ENCODE measurements at regions not wholly inside any gene's neighbourhood (a gene's known extent, or its start where the extent isn't known, plus 50 kb on each side); places are given as distances from the start of the nearest gene placed in this dataset.

GRCh38 chr13:112246731-112247470 lies 129.3 kb upstream of the SPACA7 start:
- no peak overlapping the region for H3K4me3 ChIP-seq (ENCODE audit: low read length)
- no peaks in the 10 kb centered on the region for H3K9me3 ChIP-seq (ENCODE audit: low read length)
- no peaks in the 10 kb centered on the region for H3K4me1 ChIP-seq (ENCODE audit: insufficient read depth, low read length)
- H3K27me3 ChIP-seq (ENCODE audit: insufficient read depth, low read length), result no peaks in the 10 kb centered on the region
- H3K36me3 ChIP-seq (ENCODE audit: insufficient read depth, low read length), result no peaks in the 10 kb centered on the region
- no peak overlapping the region for H2AFZ ChIP-seq (ENCODE audit: low read depth, low read length)

GRCh38 chr13:112247471-112248405 lies 128.4 kb upstream of the SPACA7 start:
- Histone ChIP-seq H3K36me3 (ENCODE audit: insufficient read depth, low read length) (no peaks in the 10 kb centered on the region), H3K4me1 (ENCODE audit: insufficient read depth, low read length) (no peaks in the 10 kb centered on the region), H3K27me3 (ENCODE audit: insufficient read depth, low read length) (no peaks in the 10 kb centered on the region), H3K9me3 (ENCODE audit: low read length) (no peaks in the 10 kb centered on the region), H2AFZ (ENCODE audit: low read depth, low read length) (no peak overlapping the region), H3K4me3 (ENCODE audit: low read length) (no peak overlapping the region)

GRCh38 chr13:112248406-112248760 lies 127.8 kb upstream of the SPACA7 start:
- Histone ChIP-seq H3K4me1 (ENCODE audit: insufficient read depth, low read length) (no peaks in the 10 kb centered on the region), H3K36me3 (ENCODE audit: insufficient read depth, low read length) (no peaks in the 10 kb centered on the region), H2AFZ (ENCODE audit: low read depth, low read length) (no peak overlapping the region), H3K9me3 (ENCODE audit: low read length) (no peaks in the 10 kb centered on the region), H3K4me3 (ENCODE audit: low read length) (no peak overlapping the region), H3K27me3 (ENCODE audit: insufficient read depth, low read length) (no peaks in the 10 kb centered on the region)

- Histone ChIP-seq H3K9me3 (ENCODE audit: low read length) (no peaks in the 10 kb centered on the region), H3K36me3 (ENCODE audit: insufficient read depth, low read length) (no peaks in the 10 kb centered on the region), H3K27me3 (ENCODE audit: insufficient read depth, low read length) (no peaks in the 10 kb centered on the region), H3K4me3 (ENCODE audit: low read length) (no peak overlapping the region), H3K4me1 (ENCODE audit: insufficient read depth, low read length) (no peaks in the 10 kb centered on the region), H2AFZ (ENCODE audit: low read depth, low read length) (no peak overlapping the region)
These were observed 127.1 kb upstream of the SPACA7 start for GRCh38 chr13:112248862-112249592.

GRCh38 chr13:112249644-112250610 lies 126.2 kb upstream of the SPACA7 start:
- Histone ChIP-seq H3K9me3 (ENCODE audit: low read length) (no peaks in the 10 kb centered on the region), H3K36me3 (ENCODE audit: insufficient read depth, low read length) (no peaks in the 10 kb centered on the region), H3K4me1 (ENCODE audit: insufficient read depth, low read length) (no peaks in the 10 kb centered on the region), H3K4me3 (ENCODE audit: low read length) (no peak overlapping the region), H3K27me3 (ENCODE audit: insufficient read depth, low read length) (no peaks in the 10 kb centered on the region), H2AFZ (ENCODE audit: low read depth, low read length) (no peak overlapping the region)

- Histone ChIP-seq H3K4me3 (ENCODE audit: low read length) (no peak overlapping the region), H3K36me3 (ENCODE audit: insufficient read depth, low read length) (no peaks in the 10 kb centered on the region), H3K27me3 (ENCODE audit: insufficient read depth, low read length) (no peaks in the 10 kb centered on the region), H3K4me1 (ENCODE audit: insufficient read depth, low read length) (no peaks in the 10 kb centered on the region), H3K9me3 (ENCODE audit: low read length) (no peaks in the 10 kb centered on the region), H2AFZ (ENCODE audit: low read depth, low read length) (no peak overlapping the region)
These were observed 125.2 kb upstream of the SPACA7 start for GRCh38 chr13:112250788-112251445.

- H3K4me1 ChIP-seq (ENCODE audit: insufficient read depth, low read length), result no peaks in the 10 kb centered on the region
- H3K4me3 ChIP-seq (ENCODE audit: low read length), result no peak overlapping the region
- no peak overlapping the region for H2AFZ ChIP-seq (ENCODE audit: low read depth, low read length)
- H3K9me3 ChIP-seq (ENCODE audit: low read length), result peaks cover under 1% of the 10 kb centered on the region
- no peaks in the 10 kb centered on the region for H3K36me3 ChIP-seq (ENCODE audit: insufficient read depth, low read length)
- H3K27me3 ChIP-seq (ENCODE audit: insufficient read depth, low read length), result no peaks in the 10 kb centered on the region
These were observed 124.1 kb upstream of the SPACA7 start for GRCh38 chr13:112251930-112252585.

- no peak overlapping the region for H2AFZ ChIP-seq (ENCODE audit: low read depth, low read length)
- peaks cover 2% of the 10 kb centered on the region for H3K9me3 ChIP-seq (ENCODE audit: low read length)
- no peaks in the 10 kb centered on the region for H3K36me3 ChIP-seq (ENCODE audit: insufficient read depth, low read length)
- no peak overlapping the region for H3K4me3 ChIP-seq (ENCODE audit: low read length)
- H3K27me3 ChIP-seq (ENCODE audit: insufficient read depth, low read length), result no peaks in the 10 kb centered on the region
- no peaks in the 10 kb centered on the region for H3K4me1 ChIP-seq (ENCODE audit: insufficient read depth, low read length)
These were observed 123.2 kb upstream of the SPACA7 start for GRCh38 chr13:112252804-112253590.

GRCh38 chr13:112253631-112254030 lies 122.5 kb upstream of the SPACA7 start:
- no peaks in the 10 kb centered on the region for H3K4me1 ChIP-seq (ENCODE audit: insufficient read depth, low read length)

GRCh38 chr13:112254061-112254818 lies 121.9 kb upstream of the SPACA7 start:
- Histone ChIP-seq H3K36me3 (ENCODE audit: insufficient read depth, low read length) (no peaks in the 10 kb centered on the region), H3K4me1 (ENCODE audit: insufficient read depth, low read length) (no peaks in the 10 kb centered on the region), H3K9me3 (ENCODE audit: low read length) (peaks cover 2% of the 10 kb centered on the region)

More at GRCh38 chr13:112253631-112254030, 122.5 kb upstream of the SPACA7 start:
- no peaks in the 10 kb centered on the region for H3K27me3 ChIP-seq (ENCODE audit: insufficient read depth, low read length)
- H3K9me3 ChIP-seq (ENCODE audit: low read length), result peaks cover 2% of the 10 kb centered on the region
- no peak overlapping the region for H3K4me3 ChIP-seq (ENCODE audit: low read length)
- H2AFZ ChIP-seq (ENCODE audit: low read depth, low read length), result no peak overlapping the region
- H3K36me3 ChIP-seq (ENCODE audit: insufficient read depth, low read length), result no peaks in the 10 kb centered on the region

More at GRCh38 chr13:112254061-112254818, 121.9 kb upstream of the SPACA7 start:
- H3K27me3 ChIP-seq (ENCODE audit: insufficient read depth, low read length), result no peaks in the 10 kb centered on the region
- H2AFZ ChIP-seq (ENCODE audit: low read depth, low read length), result no peak overlapping the region
- H3K4me3 ChIP-seq (ENCODE audit: low read length), result no peak overlapping the region
